Stimulated activated CD8-positive, alpha-beta memory T cell treated with anti-CD3 and anti-CD28 coated beads, Interleukin-7, amount 100 ng/mL, for 48 hours (primary cell): ENCODE measurements at regions not wholly inside any gene's neighbourhood (a gene's known extent, or its start where the extent isn't known, plus 50 kb on each side); places are given as distances from the start of the nearest gene placed in this dataset.
A peak's percentile ranks its signal among the peaks of the same experiment; 100 is the strongest.
"Not testable (repeated sequence)": the region's sequence is repeated elsewhere in the genome, so short reads cannot be mapped to it uniquely, and the experiment has no call there.

Experiments used
- DNase-seq, 2 donors: peaks; one replicate each; pipeline ENCODE4 v3.0.0-alpha.2; 2020; ENCODE audit warnings: low read depth in 1 of 2; ENCODE audit errors: extremely low read depth in 1 of 2

DNA sequence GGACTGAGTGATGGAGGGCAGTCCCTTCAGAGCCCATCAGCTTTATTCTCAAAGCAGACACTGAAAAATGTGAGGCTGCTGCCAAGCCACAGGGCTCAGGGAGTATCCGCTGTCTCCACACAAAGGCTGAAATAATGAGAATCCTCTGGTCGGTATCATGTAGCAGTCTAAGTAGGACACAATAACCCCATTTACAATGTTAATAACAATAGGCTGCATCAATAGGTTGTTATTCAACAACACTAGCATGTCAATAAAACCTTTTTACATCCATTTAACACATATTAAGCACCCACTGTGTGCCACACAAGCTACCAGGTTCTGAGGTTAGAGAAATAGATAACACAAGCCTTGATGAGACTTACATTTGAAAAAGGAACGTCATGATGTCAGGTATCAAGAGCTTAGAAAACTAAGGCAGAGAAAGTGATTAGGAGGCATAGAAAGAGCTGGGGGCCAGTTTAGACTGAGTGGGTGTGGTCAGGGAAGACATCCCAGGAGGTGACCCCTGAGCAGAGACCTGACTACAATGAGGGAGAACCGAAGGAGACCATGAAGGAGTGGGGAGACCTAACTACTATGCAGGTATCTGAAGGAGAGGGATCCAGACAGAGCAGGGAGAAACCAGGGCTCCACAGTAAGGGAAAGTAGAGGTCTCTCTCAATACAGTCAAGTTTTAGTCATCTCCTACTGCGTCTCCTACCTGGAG lies 140.1 kb upstream of the GRIA1 start:
- DNase-seq = no peak

DNA sequence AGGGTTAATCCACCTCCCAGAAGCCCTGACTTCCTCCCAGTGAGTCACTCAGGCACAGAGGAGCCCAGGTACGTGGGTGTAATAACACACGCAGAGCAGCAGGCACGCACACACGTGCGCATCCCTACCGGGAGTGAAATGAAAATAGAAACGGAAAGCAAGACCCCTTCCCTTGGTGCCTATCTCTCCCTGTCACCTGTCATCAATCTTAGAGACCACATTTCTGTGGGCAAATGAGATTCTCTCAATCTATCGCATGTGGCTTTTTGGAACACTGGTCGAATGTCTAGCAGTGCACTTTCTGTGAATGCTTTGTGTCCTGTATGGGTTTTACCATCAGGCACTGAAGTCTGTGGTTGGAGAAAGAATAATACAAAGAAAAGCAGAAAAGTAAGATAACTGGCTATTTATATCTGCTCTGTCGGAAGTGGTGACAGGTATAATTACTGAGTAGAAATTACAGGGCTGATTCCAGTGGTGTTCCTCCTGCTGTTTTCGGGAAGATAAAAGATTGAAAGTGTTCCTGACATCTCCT lies 137.7 kb upstream of the GRIA1 start:
- peak in 1 of 2 donors; percentile 5 for DNase-seq

DNA sequence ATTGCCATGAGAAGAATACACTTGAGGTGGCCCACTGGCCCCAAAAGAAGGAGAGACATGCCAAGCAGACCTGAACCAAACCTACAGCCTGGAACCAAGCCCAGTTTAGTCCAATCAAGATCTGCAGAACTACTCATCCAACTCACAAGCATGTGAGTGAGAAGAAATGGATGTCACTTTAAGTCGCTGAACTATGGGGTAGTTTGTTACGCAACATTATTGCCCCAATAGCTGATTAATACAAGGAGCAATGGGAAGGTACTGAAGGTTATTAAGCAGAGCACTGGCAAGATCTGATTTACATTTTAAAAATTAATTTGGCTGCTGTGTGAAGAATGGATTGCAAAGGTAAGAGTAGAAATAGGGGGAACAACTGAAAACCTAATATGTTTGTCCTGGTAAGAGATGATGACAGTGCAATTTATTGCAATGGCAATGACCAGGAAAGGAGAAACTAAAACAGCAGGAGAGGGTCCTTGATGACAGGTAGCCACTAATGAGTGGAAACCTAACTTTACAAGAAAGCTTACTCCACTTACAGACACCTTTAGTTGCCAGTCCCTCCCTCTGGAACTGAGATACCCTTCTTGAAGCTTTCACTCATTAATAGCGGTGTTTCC lies 132.9 kb upstream of the GRIA1 start:
- DNase-seq = no peak

DNA sequence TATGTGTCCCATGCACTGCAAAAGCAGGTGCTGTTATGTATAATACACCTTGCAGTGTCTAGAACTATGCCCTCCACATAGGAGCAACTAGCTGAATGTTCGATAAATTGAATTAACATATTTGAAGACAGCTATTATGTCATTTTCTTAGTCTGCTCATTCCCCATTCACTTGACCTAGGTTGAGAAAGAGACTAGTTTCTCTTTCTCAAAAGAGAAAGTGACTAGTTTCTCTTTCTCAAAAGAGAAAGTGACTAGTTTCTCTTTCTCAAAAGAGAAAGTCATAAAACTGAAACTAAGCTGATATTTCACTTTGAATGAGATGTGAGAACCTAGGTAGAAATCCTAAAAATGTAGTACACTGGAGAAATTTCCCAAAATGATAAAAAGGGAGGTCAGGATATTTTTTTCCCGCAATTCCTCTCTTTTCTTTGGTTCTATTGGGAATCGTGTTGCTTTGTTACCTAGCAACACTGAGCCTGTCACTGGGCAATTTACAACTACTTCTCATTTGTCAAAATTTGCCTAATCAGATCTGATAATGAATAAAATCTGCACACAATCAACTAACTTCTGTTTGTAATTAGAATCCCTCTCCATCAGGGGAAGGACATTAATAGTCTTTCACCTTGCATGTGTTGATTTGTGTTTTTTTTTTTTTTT lies 132.0 kb upstream of the GRIA1 start:
- no peak for DNase-seq

DNA sequence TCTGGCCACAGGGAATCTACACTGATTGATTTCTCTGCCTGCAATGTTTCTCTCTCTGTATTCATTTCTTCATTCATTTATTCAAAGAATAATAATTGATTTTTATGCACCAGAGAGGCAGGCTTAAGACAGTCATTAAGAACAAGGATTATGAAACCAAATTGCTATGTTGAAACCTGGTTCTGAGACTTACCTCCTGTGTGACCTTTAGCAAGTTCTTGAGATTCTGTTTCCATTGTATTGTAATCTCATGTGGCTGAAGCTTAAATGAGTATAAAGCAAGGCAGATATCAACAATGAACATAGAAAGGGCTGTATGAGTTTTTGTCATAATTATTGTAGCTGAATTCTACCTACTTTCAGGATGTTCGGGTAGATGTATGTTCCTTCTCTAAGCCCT lies 129.6 kb upstream of the GRIA1 start:
- DNase-seq = no peak

DNA sequence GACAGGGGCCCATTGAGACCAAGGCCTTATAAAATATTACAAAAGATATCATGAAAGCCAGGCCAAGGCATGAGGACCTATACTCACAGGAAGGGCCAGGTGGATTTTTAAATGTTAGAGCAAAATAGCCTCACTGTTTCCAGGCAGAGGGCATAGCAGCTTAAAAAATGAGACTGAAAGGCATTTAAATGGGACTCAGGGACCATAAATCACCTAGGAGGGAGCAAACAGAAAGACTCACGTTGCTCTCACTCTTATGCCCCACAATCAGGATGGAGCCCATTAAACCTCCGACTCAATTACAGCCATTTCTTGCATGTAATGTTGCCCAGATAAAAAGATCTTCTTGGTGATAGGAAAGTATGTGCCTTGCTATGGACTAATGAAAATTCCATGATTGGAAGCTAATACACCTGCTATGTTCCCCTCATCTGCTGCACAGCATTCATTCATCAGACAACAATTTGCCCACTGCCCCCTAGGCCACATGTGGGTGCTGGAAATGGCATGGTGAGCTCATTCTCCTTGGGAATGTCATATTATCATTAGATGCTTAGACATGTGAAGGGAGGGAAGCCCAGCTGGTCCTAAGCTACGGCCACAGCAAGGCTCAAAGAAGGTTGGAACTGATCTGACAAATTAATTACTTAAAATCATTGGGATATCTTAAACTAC lies 128.6 kb upstream of the GRIA1 start:
- no peak for DNase-seq

DNA sequence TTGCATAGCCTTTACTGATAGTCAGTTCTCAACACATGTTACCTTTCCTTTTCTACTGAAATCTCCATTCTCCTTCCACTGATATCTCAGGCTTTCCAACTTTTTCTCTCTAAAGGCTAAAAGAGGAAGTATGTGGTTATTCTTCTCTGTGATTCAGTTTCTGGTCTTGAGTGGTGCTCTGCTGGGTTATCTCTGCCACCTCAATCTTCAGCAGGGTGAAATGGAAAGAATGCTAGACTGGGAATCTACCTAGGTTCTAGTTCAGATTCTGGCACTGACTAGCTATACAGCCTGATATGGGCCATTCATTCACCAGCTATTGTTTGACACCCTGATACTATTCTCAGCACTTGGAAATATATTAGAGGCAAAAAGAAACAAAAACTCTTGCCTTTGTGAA lies 124.9 kb upstream of the GRIA1 start:
- DNase-seq = no peak

DNA sequence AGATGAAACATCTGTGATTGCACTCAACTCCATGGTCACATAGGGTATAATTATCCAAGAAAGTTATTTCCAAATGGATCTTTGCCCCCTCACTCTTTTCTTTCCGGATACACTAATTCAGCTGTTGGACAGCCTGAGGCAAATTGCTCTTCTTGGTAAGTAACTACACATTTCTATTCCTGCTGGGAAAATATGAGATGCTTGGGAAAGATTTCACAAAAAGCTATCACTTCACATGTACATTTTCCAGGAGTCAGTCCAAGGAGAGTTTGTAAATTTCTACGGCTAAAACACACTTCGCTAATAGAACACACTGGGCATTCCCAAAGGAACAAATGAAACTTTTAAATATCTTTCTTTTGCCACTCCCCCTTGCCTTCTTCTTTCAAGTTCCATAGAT lies 123.0 kb upstream of the GRIA1 start:
- no peak for DNase-seq

DNA sequence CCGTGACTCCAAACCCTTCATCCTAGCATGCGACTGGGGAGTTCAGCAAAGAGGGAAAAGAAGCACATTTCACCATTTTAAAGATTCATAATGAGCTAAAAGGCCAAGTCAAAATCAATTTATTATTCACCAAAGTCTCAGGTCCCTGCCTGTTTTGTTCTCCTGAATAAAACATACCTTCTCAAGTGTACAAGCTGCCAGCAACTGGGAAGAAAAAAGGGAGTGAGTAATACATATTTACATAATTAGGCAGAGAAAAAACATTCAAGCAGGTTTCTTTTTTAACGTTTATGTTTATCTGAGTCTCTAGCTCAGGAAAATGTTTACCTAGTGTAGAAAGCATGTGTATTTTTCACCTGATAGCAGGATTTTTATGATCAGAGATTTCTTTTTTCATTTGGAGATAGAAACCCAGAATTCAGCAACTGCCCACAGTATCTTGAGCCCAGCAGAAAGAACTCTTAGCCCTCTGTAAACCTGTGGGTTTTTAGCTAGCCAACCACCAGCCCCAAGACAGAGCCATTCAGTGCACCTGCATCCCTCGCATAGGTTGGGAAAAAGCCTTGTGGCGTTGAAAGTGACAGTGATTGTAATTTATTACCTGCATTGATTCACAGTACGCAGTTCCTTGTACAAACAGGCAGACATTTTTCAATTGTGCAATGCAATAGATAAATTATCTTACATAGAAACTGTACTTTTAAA lies 117.9 kb upstream of the GRIA1 start:
- no peak for DNase-seq

DNA sequence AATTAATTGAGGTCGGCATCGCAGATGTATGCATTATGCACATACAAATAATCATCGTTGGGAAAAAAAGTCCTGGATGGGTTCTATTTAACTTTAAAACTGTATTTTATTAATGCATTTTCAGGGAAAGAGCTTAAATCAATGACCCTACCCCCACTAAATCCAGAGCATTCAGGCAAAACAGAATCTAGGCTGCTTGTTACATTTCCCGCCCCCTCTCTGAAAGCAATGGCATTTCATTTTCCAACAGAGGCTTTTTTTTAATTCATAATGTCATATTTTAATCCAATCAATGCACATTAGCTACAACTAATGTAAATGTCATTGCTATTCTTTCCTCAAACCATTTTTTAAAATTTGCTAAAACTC lies 117.4 kb upstream of the GRIA1 start:
- no peak for DNase-seq

DNA sequence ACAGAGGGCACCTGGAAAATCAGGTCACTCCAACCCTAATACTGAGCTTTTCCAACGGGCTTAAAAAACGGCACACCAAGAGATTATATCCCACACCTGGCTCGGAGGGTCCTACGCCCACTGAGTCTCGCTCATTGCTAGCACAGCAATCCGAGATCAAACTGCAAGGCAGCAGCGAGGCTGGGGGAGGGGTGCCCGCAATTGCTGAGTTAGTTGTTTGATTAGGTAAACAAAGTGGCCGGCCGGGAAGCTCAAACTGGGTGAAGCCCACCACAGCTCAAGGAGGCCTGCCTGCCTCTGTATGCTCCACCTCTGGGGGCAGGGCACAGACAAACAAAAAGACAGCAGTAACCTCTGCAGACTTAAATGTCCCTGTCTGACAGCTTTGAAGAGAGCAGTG lies 108.8 kb upstream of the GRIA1 start:
- not testable (repeated sequence) for DNase-seq

DNA sequence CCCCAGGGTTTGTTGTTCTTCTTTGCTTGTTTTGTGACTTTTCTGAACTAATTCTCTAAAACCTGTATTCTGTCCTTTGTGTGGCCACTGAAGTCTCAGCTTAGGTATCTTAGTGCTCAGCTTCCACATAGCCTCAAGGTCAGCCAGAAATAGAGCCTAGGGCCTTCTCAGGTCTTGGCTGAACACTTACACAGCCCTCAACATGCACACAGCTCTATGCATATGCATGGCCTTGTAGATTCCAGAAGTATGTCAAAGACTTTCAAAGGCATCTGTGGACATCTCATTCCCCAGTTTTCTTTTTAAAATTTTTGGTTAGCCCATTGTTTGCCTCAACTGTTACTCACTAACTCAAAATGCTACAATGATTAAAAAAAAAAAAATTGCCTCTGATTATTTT lies 99.9 kb upstream of the GRIA1 start:
- no peak for DNase-seq

DNA sequence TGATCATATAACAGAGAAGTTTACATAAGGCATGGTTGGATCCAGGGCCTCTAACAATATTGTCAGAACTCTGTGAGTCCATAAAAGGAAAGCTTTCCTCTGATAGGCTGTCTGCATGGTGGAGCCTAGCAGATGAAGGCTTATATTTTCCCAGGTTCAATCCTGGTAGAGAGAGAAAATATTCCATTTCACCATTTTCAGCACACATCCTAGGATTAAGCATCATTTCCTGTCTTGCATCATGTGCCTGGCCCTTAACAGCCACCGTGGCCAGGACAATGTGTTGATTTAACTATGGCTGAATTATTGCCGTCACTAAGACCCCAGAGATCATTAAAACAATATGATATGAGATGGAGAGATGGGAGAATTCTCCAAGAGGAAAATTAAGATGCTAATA lies 90.9 kb upstream of the GRIA1 start:
- no peak for DNase-seq

DNA sequence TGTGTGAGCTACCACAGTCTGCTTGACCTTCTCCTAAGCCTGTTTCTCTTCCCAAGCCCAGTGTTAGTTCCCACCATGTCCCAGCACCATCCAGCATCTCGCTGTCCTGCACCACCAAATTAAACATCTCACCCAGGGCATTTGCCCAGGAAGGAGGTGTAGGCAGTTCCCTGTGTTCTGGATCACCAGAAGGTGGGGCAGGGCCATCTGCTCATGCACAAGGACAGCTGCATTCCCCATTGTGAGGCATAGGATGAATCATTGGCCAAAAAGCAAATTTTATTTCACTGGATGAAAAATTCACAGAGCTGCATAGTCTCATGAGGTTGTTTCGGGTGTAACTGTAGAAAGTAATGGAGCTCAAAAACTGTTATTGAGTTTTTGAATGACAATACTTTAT lies 89.5 kb upstream of the GRIA1 start:
- no peak for DNase-seq

DNA sequence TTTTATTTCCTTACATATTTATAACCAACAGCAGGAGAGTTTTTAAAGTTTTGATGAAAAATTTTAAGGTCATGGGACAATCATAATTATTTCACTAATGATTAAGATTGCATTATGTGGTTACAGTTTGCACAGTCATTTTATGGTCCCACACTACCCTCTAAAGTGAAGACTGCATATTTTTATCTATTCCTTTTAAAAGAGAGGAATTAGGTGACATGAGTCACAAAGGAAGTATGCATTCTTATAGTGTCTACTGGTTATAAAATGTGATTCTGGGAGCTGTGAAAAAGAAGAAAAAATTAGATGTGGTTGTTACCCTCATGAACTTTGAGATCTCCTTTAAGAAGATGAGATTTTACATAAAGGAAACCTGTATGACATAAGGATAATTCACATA lies 87.9 kb upstream of the GRIA1 start:
- DNase-seq = no peak

DNA sequence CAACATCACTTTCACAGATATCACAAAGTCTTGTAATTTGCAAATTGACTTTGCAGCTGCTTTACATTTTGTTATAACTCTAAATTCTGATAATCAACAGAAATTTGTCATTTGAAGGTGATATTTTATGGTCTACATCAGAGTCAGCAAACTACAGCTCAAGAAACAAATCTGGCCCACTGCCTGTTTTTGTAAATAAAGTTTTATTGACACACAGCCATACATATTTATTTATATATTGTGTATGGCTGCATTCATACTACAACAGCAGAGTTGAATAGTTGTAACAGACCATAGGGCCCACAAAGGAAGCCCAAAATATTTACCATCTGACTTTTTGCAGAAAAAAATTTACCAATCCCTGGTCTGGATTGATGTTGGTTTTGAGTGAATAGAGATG lies 87.0 kb upstream of the GRIA1 start:
- DNase-seq = no peak

DNA sequence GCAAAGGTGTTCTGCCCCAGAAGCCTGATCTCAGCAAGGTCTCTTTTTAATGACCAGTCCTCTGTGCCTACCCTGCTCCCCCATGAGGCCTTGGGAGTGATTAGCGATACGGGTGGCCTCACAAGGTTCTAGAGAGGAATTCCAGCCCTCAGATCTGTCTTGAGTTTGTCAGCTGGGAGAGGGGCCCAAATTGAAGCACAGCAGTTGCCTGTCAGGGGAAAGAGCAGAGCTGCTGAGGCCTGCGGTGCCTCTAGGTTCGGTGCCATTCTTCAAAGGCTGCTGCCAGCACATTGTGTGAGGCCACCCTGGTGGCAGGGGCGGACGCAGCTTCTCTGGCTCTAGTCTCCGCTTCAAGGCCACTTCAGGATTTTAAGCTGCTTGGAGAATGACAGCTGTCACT lies 85.7 kb upstream of the GRIA1 start:
- no peak for DNase-seq

DNA sequence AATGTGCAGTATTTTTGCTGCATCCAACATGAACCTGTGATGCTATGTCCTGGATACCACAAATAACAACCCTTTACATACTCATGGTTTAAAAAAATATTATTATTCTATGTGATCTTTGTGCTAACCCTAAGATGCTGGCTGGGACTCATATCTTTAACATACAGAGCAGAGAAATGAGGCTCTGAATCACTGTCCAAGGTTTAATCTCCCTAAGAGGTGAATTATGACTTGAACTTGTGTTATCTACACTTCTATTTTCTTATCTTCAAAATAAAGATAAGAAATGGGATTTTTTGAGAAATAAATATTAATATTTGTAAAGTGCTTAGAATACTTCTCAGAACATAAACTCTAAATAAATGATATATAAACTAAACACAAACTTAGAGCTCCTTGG lies 68.8 kb upstream of the GRIA1 start:
- no peak for DNase-seq

DNA sequence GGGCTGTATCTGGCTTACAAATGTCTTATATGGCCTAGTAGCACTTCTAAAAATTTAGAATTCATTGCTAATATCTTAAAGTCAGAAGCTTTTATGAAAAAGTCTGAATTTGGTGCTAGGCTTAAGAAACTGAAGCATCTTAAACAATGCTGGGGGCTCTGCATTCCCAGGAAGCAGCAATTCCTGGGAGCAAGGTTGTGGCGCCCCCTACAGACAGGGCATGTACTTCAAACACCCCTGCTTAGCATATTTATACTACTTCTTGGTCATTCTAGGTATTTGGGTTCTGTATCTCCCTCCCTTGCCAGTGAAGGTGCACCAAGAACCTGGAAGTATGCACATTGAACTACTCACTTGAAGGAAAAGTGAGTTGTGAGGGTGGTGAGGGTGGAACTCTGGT lies 64.6 kb upstream of the GRIA1 start:
- peak in 1 of 2 donors; percentile 0 for DNase-seq

DNA sequence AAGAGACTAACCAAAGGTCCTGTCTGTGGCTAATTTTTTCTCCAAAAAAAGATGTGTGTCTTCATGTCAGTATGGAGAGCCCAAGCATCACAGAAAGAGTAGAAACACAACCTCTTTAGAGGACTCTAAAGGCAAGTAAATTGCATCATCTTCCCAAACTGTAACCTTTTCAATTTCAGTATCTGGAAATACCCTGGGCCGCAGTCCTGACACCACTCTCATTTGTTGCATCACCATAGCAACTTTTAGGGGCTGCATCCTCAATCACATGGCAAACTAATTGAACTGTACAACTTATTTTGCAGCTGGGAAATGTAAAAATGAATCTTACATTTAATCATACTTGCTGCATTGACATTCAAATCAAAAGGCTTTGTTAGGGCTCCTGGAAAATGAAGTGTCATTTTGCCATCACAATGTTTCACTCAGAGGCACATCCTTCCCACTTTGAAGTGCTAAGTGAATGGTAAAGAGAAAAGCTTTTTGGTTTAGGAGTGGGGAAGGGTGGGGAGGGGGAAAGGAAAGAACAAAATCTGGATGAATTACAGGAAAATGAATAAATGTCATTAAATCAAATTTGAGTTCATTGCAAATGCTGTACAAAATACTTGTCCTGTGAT lies 60.6 kb upstream of the GRIA1 start:
- no peak for DNase-seq

DNA sequence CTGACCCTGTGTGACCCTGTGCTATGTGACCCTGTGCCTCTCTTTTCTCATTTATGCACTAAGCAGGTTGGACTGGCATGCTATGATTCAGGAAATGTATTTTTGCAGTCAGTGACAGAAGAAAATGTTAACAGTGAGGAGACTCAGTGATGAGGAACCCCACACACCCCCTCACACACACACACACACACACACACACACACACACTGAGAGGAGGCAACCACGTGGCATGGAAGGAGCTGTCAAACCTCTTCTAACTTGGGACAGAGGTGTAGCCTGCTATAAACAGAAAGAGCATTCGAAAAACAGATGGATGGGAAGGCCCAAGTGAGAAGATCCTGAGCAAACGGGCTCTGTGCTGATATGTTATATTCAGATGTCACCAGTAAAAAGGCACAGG lies 57.9 kb upstream of the GRIA1 start:
- DNase-seq = no peak
